EL (cell line): ENCODE measurements at regions not wholly inside any gene's neighbourhood (a gene's known extent, or its start where the extent isn't known, plus 50 kb on each side); places are given as distances from the start of the nearest gene placed in this dataset.

Experiments
- DNase-seq: peaks from one replicate; pipeline ENCODE4 v3.0.0-alpha.2; 2016

- no peak for DNase-seq
Observed at GRCh38 chr9:86829496-86830046, 117.7 kb downstream of the GAS1 start.

- no peak for DNase-seq
Observed at GRCh38 chr9:86828631-86829030, 118.7 kb downstream of the GAS1 start.

DNA sequence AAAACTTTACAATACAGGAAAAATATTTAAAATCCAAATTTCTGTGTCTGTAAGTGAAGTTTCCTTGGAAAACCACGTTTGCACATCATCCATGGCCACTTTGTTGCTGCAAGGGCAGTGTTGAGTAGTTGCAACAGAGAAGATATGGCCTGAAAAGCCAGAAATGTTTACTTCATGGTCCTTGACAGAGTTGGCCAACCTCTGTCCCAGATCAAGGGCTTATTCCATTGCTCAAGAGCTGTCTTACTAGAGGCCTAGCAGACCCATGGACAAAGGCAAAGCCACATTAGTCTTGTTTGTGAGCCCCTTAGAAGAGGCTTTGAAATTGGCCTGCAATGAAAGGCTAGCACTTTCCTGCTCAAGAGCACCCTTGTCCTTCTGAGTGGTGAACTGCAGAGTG lies 119.4 kb downstream of the GAS1 start:
- DNase-seq = no peak

DNA sequence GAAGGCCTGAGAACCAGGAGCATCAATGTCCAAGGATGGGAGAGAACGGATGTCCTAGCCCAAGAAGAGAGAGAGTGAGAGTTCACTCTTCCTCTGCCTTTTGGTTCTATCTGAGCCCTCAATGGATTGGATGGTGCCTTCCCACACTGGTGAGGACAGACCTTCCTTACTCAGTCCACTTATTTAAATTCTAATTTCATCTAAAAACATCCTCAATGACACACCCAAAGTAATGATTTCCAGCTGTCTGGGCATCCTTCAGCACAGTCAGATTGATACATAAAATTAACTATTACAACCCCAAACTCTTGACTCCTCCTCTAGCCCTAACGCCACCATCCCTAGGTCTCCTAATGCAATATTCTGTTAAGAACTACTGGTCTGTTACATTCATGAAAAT lies 122.0 kb downstream of the GAS1 start:
- DNase-seq = no peak

GRCh38 chr9:86822006-86822801 lies 125.1 kb downstream of the GAS1 start:
- no peak for DNase-seq

- DNase-seq = no peak
Observed at GRCh38 chr9:86821006-86821845, 126.1 kb downstream of the GAS1 start.

- no peak for DNase-seq
Observed at GRCh38 chr9:86819552-86819951, 127.8 kb downstream of the GAS1 start.

DNA sequence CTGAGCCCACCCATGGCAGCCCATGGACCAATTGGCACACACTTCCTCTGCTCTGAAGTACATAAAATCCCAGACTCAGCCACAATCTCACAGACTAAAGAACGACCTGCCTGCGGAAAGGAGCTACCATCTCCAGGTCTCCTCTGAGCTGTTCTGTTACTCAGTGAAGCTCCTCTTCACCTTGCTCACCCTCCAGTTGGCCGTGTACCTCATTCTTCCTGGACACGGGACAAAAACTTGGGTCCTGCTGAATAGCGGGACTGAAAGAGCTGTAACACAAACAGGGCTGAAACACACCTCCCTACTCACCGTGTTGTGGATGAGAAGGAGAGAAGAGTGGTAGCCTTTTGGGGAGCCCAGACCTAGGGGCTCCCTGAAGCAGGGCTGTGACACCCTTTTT lies 128.7 kb downstream of the GAS1 start:
- DNase-seq = no peak

GRCh38 chr9:86816868-86817267 lies 130.4 kb downstream of the GAS1 start:
- DNase-seq = no peak

GRCh38 chr9:86816366-86816765 lies 130.9 kb downstream of the GAS1 start:
- no peak for DNase-seq

DNA sequence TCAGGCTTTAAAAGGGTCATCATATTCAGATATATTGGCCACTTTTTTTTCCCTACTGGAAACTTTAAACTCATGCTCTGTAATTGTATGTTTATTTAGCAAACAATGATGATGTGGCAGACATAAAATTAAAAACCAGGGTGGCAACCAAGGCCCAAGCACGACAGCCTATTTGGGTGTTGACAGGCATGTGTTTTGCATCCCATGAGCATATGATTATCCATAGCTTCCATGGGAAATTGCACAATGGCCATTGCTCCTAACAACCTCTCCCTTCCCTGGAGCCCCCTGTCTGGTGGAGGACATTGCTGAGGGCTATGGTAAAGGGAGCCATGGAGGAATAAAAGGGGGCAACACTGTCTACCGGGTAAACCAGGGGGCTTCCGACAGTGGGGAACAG lies 134.7 kb downstream of the GAS1 start:
- no peak for DNase-seq

DNA sequence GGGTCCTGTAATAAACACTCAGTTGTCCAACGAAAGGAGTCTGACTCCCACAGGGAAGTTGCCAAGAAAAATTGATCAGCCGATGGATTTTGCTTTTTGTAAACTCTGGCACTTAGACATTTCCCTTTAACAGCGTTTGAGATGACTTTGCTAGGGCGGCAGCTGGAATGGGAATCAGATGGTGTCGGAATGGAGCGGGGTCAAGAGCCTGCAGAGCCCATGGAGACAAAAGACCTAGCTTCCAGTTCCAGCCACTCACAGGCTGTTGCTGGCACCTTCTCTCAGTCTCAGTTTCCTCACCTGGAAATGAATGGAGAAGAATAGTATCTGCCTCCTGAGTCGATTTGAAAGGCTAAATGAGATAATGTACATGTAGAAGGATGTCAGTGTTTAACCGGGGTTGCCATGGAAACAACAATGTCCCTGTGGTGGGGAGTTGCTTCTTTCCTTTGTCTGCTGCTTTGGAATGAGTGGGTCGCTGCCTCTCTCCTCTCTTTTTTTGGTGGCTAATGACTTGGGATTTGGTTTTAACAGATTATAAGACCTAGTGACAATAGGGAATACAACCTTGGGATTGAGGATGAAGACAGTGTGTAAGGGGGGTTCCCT lies 137.4 kb downstream of the GAS1 start:
- no peak for DNase-seq

DNA sequence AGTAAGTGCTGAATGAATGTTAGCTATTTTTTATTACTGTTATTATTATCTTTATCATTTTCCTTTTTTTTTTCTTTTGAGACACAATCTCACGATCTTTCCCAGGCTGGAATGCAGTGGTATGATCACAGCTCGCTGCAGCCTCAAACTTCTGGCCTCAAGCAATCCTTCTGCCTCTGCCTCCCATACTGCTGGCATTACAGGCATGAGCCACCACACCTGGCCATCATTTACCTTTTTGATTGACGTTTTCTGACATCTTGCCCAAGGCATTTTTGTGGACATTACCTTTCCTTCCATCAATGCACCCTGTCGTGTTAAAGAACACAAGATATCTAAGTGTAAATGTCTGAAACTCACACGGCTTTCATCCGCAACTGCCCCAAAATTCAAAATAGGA lies 138.2 kb downstream of the GAS1 start:
- DNase-seq = no peak

DNA sequence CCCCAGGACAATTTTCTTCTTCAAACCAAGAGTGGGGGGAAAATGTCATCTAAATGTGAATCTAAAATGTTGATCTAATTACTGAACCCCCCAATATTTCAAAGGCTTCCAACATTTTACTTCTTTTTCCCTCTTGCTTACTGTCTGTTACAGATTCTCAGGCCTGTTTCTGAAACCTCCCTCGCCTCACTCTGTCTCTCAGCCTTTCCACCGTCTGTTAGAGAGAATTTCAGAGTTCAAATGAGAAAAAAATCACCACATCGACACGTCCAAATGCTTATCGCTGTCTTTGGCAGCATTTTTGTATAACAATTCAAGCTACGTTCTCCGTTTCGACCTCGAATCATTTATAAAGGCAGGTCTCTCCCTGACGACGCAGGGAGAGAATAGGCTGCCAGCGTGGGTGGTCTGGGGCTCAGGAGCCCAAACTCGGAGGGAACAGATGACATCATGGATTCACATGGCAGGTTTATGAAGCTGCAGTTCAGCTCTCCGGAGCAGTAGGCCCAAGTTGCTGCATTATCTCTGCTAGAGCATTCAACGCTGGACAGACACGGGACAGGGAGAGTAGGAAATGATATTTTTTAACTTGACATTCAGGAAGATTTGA lies 139.8 kb downstream of the GAS1 start:
- no peak for DNase-seq

DNA sequence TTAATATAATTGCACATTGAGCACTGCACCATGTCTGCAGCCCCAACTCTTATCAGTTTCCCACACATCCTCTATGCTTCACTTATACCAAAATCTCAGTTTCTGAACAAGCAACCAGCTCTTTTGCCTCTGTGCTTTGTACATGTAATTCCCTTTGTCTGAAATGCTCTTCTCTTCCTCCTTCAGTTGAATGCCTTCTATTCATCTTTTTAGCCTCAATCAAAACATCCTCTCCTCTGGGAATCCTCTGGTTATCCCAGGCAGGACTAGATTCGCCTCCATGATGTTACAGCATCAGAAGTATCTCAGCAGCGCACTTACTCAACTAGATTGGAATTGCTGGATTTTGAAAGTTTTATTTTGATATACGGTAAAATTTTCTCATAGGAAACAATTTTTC lies 143.3 kb downstream of the GAS1 start:
- DNase-seq = no peak

DNA sequence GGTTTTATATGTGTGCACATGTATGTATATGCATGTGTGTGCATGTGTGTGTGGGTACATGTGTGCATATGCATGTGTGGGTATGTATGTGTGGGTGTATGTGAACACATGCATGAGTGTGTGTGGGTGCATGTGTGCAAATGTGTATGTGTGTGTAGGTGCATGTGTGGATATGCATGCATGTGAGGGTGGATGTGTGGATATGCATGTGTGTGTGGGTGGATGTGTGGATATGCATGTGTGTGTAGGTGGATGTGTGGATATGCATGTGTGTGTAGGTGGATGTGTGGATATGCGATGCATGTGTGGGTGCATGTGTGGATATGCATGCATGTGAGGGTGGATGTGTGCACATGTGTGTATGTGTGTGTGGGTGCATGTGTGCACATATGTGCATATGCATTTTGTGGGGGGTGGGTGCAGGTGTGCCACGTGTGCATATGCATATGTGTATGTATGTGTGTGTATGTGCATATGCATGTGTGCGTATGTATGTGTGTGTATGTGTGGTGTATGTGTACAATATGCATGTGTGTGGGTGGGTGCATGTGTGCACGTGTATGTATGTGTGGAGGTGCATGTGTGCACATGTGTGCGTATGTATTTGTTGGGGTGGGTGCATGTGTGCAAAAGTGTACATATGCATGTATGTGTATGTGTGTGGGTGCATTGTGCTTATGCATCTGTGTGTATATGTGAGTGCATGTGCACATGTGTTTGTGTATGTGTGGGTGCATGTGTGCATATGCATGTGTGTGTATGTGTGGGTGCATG lies 144.2 kb downstream of the GAS1 start:
- DNase-seq = no peak

GRCh38 chr9:86801246-86801645 lies 146.1 kb downstream of the GAS1 start:
- no peak for DNase-seq

- DNase-seq = no peak
Observed at GRCh38 chr9:86800681-86801080, 146.6 kb downstream of the GAS1 start.

- DNase-seq = no peak
Observed at GRCh38 chr9:86798966-86799365, 148.3 kb downstream of the GAS1 start.

DNA sequence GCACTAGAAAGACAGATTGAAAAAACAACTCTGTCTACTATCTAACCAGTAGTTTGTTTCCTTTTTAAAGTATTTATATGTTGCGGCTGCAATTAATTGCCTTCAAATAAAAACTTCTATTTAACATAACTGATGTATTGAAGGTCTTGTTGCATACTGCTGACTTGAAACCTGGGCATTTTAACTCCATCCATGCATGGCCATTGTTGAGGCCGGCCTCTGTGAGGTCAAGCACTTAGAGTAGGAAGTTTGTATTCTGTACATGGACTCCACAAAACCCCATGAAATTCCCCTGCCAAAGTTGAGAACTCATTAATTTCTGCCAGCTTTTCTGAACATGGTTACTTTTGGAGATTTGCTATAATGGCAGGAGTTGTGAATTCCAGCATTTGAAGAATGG lies 150.6 kb downstream of the GAS1 start:
- DNase-seq = no peak

- peak; percentile 37 for DNase-seq
Observed at GRCh38 chr9:86795823-86796553, 151.3 kb downstream of the GAS1 start.

GRCh38 chr9:86795047-86795442 lies 152.3 kb downstream of the GAS1 start:
- DNase-seq = no peak
